IgD-negative memory B cell (primary cell): ENCODE measurements at regions not wholly inside any gene's neighbourhood (a gene's known extent, or its start where the extent isn't known, plus 50 kb on each side); places are given as distances from the start of the nearest gene placed in this dataset.

Experiments
- H3K27ac Mint-ChIP-seq, 3 donors: one replicate each; pipeline ENCODE4 v1.8.0; 2020 to 2022; ENCODE audit warnings: mild to moderate bottlenecking in 3 of 3, mixed read lengths in 3 of 3, moderate library complexity in 1 of 3
- H3K27me3 Mint-ChIP-seq: one replicate; pipeline ENCODE4 v1.8.0; 2021; ENCODE audit warnings: mixed read lengths
- H3K36me3 Mint-ChIP-seq: one replicate; pipeline ENCODE4 v1.8.0; 2020; ENCODE audit warnings: mild to moderate bottlenecking, mixed read lengths
- H3K4me1 Mint-ChIP-seq, 3 donors: one replicate each; pipeline ENCODE4 v1.8.0; 2020 to 2022; ENCODE audit warnings: mixed read lengths in 3 of 3, mild to moderate bottlenecking in 1 of 3
- H3K4me3 Mint-ChIP-seq, 4 donors: one replicate each; pipeline ENCODE4 v1.8.0; 2020 to 2022; ENCODE audit warnings: mild to moderate bottlenecking in 4 of 4, mixed read lengths in 4 of 4, moderate library complexity in 3 of 4
- H3K9me3 Mint-ChIP-seq, 3 donors: one replicate each; pipeline ENCODE4 v1.8.0; 2020 to 2021; ENCODE audit warnings: mixed read lengths in 3 of 3, mild to moderate bottlenecking in 1 of 3

GRCh38 chr12:67456431-67456901, 187.3 kb downstream of the CAND1 start:
- H3K36me3 Mint-ChIP-seq: peaks cover 1% of the 10 kb centered on the region
- peaks cover 10 to 14% (median 13%) of the 10 kb centered on the region in 3 donors for H3K4me1 Mint-ChIP-seq

GRCh38 chr12:67457136-67457535, 188.0 kb downstream of the CAND1 start:
- H3K4me3 Mint-ChIP-seq: no peak overlapping the region
- H3K4me1 Mint-ChIP-seq: peaks cover 4 to 8% (median 8%) of the 10 kb centered on the region in 3 donors
- peaks cover 3% of the 10 kb centered on the region in 3 donors for H3K9me3 Mint-ChIP-seq
- peaks cover 9% of the 10 kb centered on the region for H3K27me3 Mint-ChIP-seq
- no peak overlapping the region for H3K27ac Mint-ChIP-seq
- H3K36me3 Mint-ChIP-seq: peaks cover 1% of the 10 kb centered on the region

More at GRCh38 chr12:67456431-67456901, 187.3 kb downstream of the CAND1 start:
- peaks cover 3 to 4% (median 3%) of the 10 kb centered on the region in 3 donors for H3K9me3 Mint-ChIP-seq
- no peak overlapping the region for H3K27ac Mint-ChIP-seq
- no peak overlapping the region for H3K4me3 Mint-ChIP-seq
- peaks cover 9% of the 10 kb centered on the region for H3K27me3 Mint-ChIP-seq

GRCh38 chr12:67457778-67458665, 188.9 kb downstream of the CAND1 start:
- peaks cover 9% of the 10 kb centered on the region for H3K27me3 Mint-ChIP-seq
- H3K4me3 Mint-ChIP-seq: no peak overlapping the region
- no peak overlapping the region for H3K27ac Mint-ChIP-seq
- peaks cover 0 to 2% (median 2%) of the 10 kb centered on the region in 3 donors for H3K4me1 Mint-ChIP-seq
- H3K36me3 Mint-ChIP-seq: no peaks in the 10 kb centered on the region
- H3K9me3 Mint-ChIP-seq: peaks cover 0 to 2% (median 0%) of the 10 kb centered on the region in 3 donors

GRCh38 chr12:67459173-67459572, 189.4 kb upstream of the DYRK2 start:
- H3K27ac Mint-ChIP-seq: no peak overlapping the region
- H3K4me3 Mint-ChIP-seq: no peak overlapping the region
- peaks cover 0 to 2% (median 0%) of the 10 kb centered on the region in 3 donors for H3K4me1 Mint-ChIP-seq
- no peaks in the 10 kb centered on the region for H3K9me3 Mint-ChIP-seq
- no peaks in the 10 kb centered on the region for H3K36me3 Mint-ChIP-seq
- peaks cover 9% of the 10 kb centered on the region for H3K27me3 Mint-ChIP-seq

- Mint-ChIP-seq H3K27ac (no peak overlapping the region), H3K9me3 (no peaks in the 10 kb centered on the region), H3K4me3 (no peak overlapping the region), H3K4me1 (peaks cover 0 to 2% (median 0%) of the 10 kb centered on the region in 3 donors), H3K27me3 (peaks cover 9% of the 10 kb centered on the region), H3K36me3 (no peaks in the 10 kb centered on the region)
These were observed 189.0 kb upstream of the DYRK2 start for GRCh38 chr12:67459578-67459977.

GRCh38 chr12:67460388-67460787, 188.2 kb upstream of the DYRK2 start:
- no peaks in the 10 kb centered on the region for H3K9me3 Mint-ChIP-seq
- H3K4me1 Mint-ChIP-seq: peaks cover 0 to 3% (median 0%) of the 10 kb centered on the region in 3 donors
- peaks cover 7% of the 10 kb centered on the region for H3K27me3 Mint-ChIP-seq
- H3K4me3 Mint-ChIP-seq: no peak overlapping the region
- H3K27ac Mint-ChIP-seq: no peak overlapping the region
- H3K36me3 Mint-ChIP-seq: no peaks in the 10 kb centered on the region

GRCh38 chr12:67468549-67469245, 179.8 kb upstream of the DYRK2 start:
- Mint-ChIP-seq H3K27ac (peak overlapping the region in 1 of 3 donors; percentile 11), H3K9me3 (peaks cover 3 to 15% (median 11%) of the 10 kb centered on the region in 3 donors), H3K36me3 (peaks cover 5% of the 10 kb centered on the region), H3K27me3 (peaks cover 3% of the 10 kb centered on the region), H3K4me1 (peaks cover 0 to 1% (median 0%) of the 10 kb centered on the region in 3 donors), H3K4me3 (no peak overlapping the region)

GRCh38 chr12:67469666-67470065, 178.9 kb upstream of the DYRK2 start:
- Mint-ChIP-seq H3K4me3 (no peak overlapping the region), H3K9me3 (peaks cover 3 to 15% (median 11%) of the 10 kb centered on the region in 3 donors), H3K27ac (no peak overlapping the region), H3K27me3 (peaks cover 6% of the 10 kb centered on the region), H3K36me3 (peaks cover 5% of the 10 kb centered on the region), H3K4me1 (peaks cover 0 to 1% (median 0%) of the 10 kb centered on the region in 3 donors)

- Mint-ChIP-seq H3K4me3 (no peak overlapping the region), H3K9me3 (peaks cover 3 to 9% (median 6%) of the 10 kb centered on the region in 3 donors), H3K27ac (no peak overlapping the region), H3K4me1 (no peaks in the 10 kb centered on the region), H3K36me3 (peaks cover 3% of the 10 kb centered on the region), H3K27me3 (peaks cover 4% of the 10 kb centered on the region)
These were observed 176.7 kb upstream of the DYRK2 start for GRCh38 chr12:67471810-67472209.

GRCh38 chr12:67472539-67472938, 176.0 kb upstream of the DYRK2 start:
- Mint-ChIP-seq H3K4me1 (no peaks in the 10 kb centered on the region), H3K4me3 (no peak overlapping the region), H3K27me3 (peaks cover 4% of the 10 kb centered on the region), H3K27ac (no peak overlapping the region), H3K36me3 (peaks cover 1% of the 10 kb centered on the region), H3K9me3 (peaks cover 0 to 1% (median 1%) of the 10 kb centered on the region in 3 donors)

GRCh38 chr12:67474934-67475620, 173.5 kb upstream of the DYRK2 start:
- Mint-ChIP-seq H3K4me1 (no peaks in the 10 kb centered on the region), H3K36me3 (peaks cover 1% of the 10 kb centered on the region), H3K9me3 (no peaks in the 10 kb centered on the region), H3K4me3 (no peak overlapping the region), H3K27me3 (peaks cover 4% of the 10 kb centered on the region), H3K27ac (no peak overlapping the region)

GRCh38 chr12:67475725-67476124, 172.8 kb upstream of the DYRK2 start:
- no peaks in the 10 kb centered on the region for H3K9me3 Mint-ChIP-seq
- H3K36me3 Mint-ChIP-seq: peaks cover 1% of the 10 kb centered on the region
- no peak overlapping the region for H3K27ac Mint-ChIP-seq
- H3K4me1 Mint-ChIP-seq: peaks cover 0 to 1% (median 0%) of the 10 kb centered on the region in 3 donors
- peaks cover 4% of the 10 kb centered on the region for H3K27me3 Mint-ChIP-seq
- no peak overlapping the region for H3K4me3 Mint-ChIP-seq

GRCh38 chr12:67477681-67478265, 170.8 kb upstream of the DYRK2 start:
- H3K9me3 Mint-ChIP-seq: no peaks in the 10 kb centered on the region
- H3K4me1 Mint-ChIP-seq: peaks cover under 1 to 7% (median 7%) of the 10 kb centered on the region in 3 donors
- H3K27ac Mint-ChIP-seq: no peak overlapping the region
- H3K36me3 Mint-ChIP-seq: no peaks in the 10 kb centered on the region
- no peak overlapping the region for H3K4me3 Mint-ChIP-seq
- peaks cover 4% of the 10 kb centered on the region for H3K27me3 Mint-ChIP-seq
